ENCODE measurements at regions not wholly inside any gene's neighbourhood (a gene's known extent, or its start where the extent isn't known, plus 50 kb on each side); places are given as distances from the start of the nearest gene placed in this dataset.
A peak's percentile ranks its signal among the peaks of the same experiment; 100 is the strongest.

DNA sequence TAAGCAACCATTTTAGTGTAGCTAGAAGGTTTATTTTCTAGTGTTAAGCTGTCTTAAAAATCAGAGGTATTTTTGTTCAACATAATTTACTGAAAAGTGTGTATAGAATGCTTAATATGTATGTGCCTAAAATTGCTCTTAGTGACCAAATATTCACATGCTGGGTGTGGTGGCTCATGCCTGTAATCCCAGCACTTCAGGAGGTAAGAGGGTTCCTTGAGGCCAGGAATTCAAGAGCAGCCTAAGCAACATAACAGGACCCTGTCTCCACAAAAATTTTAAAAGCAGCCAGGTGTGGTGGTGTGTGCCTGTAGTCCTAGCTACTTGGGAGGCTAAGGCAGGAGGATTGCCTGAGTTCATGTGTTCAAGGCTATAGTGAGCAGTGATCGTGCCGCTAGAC lies 120.9 kb upstream of the FRY start:
- Mint-ChIP-seq H3K4me3 (no peak overlapping the region), H3K27ac (no peak overlapping the region), H3K4me1 (no peaks in the 10 kb centered on the region), H3K36me3 (no peaks in the 10 kb centered on the region), H3K9me3 (no peaks in the 10 kb centered on the region)
- ATAC-seq (no peak), DNase-seq (ENCODE audit: low spot score in 2 of 2) (no peak)

DNA sequence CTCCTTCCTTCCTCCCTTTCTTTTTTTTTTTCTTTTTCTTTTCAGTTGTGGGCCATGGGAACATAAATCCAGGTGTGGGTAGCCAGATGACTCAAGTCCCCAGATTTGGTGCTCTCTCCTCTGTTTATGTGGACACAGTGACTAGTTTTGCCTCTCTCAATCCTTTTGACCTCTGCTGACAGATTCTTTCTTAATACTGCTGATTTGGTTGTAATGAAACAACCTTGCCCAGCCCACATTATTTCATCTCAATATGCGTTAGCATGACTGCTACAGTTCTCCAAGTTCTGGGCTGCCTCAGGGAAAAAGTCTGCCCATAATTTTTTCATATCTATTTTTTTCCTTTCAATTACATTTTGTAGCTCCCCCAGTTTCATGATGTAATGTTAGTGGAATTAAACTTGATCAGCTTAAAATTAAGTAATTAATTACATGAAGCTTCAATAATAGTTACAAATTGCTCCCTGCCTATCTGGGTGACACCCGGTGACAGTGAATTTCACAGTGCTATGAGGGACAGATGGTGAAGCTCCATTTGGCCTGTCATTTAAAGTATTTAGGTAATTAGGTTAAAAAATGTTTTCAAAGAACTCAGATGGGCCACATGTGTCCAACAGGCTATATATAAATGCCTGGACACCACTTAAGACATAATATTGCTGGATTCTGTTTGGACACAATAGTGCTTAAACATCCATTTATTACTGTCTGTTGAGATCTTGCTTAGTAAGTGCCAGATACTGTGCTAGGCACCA lies 118.8 kb upstream of the FRY start:
- DNase-seq (ENCODE audit: low spot score in 2 of 2) (no peak), ATAC-seq (no peak)
- no peaks in the 10 kb centered on the region for H3K36me3 Mint-ChIP-seq
- peak overlapping the region; percentile 27 for H3K27ac Mint-ChIP-seq
- H3K4me3 Mint-ChIP-seq: no peak overlapping the region
- no peaks in the 10 kb centered on the region for H3K4me1 Mint-ChIP-seq
- no peaks in the 10 kb centered on the region for H3K9me3 Mint-ChIP-seq

DNA sequence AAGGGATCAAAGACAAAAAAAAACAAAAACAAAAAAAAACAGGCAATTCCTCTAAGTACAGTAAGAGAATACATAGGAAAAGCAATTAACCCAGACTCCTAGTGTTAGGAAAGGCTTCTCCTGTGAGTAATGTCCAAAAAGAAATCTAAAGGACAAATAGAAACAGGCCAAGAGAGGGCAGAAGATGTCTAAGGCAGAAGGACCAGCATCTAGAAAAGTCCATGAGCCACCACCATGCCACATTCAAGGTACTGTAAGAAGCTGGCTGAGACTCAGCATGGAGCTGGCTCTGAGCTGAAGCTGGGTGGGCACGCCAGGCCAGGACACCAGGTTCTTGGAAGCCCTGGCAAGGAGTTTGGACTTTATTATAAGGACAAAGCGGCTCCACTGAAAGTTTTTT lies 118.1 kb upstream of the FRY start:
- Mint-ChIP-seq H3K27ac (no peak overlapping the region), H3K9me3 (no peaks in the 10 kb centered on the region), H3K36me3 (no peaks in the 10 kb centered on the region), H3K4me3 (no peak overlapping the region), H3K4me1 (no peaks in the 10 kb centered on the region)
- ATAC-seq (peak; percentile 56), DNase-seq (ENCODE audit: low spot score in 2 of 2) (no peak)

DNA sequence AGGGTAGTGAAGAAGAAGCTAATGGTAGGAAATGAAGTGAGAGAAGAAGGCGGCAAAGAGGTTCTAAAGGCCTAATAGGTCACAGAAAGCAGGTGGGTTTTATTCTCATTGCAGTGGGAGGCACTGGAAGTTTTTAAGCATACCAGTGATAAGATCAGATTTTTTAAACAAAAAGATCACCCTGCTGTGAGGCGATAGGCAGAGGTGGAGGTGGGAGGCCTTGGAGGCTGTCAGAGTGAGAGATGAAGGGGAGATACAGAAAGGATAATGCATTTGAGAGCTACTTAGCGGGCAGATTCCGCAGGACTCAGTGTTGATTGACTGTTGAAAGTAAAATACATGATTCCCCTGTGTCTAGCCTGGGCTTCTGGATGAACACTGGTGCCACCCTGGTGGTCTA lies 116.7 kb upstream of the FRY start:
- ATAC-seq: no peak
- H3K36me3 Mint-ChIP-seq: no peaks in the 10 kb centered on the region
- no peak overlapping the region for H3K27ac Mint-ChIP-seq

DNA sequence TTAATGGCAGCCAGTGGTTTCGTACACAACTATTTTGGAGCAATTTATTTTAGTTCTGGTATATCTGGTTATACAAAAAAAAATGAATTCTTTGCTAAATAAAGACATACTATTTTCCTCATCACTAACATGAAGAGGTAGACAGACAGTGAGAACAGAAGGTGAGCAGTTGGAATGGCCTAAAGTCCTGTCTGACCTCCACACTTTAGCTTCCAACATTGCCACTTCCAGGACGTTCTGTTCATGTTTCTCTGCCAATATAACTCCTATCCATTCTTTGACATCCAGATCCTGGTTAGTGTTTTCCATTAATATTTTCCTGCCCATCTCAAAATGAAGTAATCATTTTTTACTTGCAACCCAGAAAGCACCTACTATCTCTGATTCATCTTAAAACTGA lies 112.9 kb upstream of the FRY start:
- H3K4me1 Mint-ChIP-seq: peaks cover 22% of the 10 kb centered on the region

More for the DNA sequence above, 116.7 kb upstream of the FRY start:
- Mint-ChIP-seq H3K9me3 (no peaks in the 10 kb centered on the region), H3K4me3 (no peak overlapping the region), H3K4me1 (peaks cover 9% of the 10 kb centered on the region)
- DNase-seq (ENCODE audit: low spot score in 2 of 2): no peak

DNA sequence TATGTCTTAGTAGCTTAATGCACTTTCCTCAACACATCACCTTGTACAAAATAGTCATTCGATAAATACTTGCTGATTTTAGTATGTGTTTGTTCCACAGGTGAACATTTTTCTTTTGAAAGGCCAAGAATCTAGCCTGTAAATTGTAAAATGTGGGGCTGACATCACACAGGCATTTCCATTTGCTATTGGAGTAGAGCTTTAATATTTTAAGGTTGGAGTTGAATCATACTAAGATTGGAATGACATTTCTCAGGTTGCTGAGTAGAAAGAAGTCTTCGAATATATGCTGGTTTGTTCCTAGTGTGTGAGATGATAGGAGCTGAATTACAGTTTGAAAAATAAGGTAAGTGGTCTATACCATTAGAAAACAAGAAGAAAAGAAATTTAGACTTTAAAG lies 112.3 kb upstream of the FRY start:
- Mint-ChIP-seq H3K4me3 (no peak overlapping the region), H3K27ac (no peak overlapping the region), H3K9me3 (no peaks in the 10 kb centered on the region), H3K4me1 (peaks cover 22% of the 10 kb centered on the region), H3K36me3 (no peaks in the 10 kb centered on the region)
- no peak for DNase-seq (ENCODE audit: low spot score in 2 of 2)
- no peak for ATAC-seq

More for the DNA sequence above, 112.9 kb upstream of the FRY start:
- ATAC-seq (no peak), DNase-seq (ENCODE audit: low spot score in 2 of 2) (no peak)
- H3K27ac Mint-ChIP-seq: no peak overlapping the region
- no peaks in the 10 kb centered on the region for H3K9me3 Mint-ChIP-seq
- no peaks in the 10 kb centered on the region for H3K36me3 Mint-ChIP-seq
- no peak overlapping the region for H3K4me3 Mint-ChIP-seq

DNA sequence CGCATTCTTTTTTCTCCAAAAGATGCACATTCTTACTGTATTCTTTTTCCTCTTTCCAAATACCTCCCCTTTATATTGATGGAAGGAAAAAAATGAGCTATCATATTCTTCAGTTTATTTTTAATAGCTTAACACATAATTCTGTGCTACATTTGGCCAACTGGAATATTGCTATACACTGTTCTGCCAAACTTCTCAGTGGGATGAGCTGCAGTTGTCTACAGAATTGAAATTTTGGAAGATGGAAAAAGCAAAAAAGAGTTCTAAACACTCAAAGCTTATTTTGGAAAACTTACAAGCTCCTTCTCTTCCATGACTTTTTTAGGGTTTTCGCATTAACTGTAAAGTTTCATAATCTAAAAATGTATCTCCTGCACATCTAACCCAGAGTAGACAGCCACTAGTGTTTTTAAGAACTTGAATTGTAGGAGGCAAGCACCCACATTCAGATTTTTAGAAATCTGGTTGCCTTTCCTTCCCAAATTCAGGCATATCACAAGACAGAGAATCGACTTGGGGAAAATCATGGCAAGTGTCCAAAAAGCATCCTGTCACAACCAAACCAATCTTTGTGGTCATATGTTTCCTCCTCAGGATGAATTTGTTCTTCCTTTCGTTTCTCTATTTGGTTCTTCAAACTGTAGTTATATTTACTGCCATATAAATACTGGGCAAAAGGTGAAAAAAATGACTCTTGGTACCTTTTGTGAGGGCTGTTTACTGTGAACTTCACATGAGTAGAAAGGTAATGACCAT lies 111.4 kb upstream of the FRY start:
- Mint-ChIP-seq H3K27ac (no peak overlapping the region), H3K36me3 (no peaks in the 10 kb centered on the region), H3K4me1 (peaks cover 22% of the 10 kb centered on the region), H3K9me3 (no peaks in the 10 kb centered on the region), H3K4me3 (no peak overlapping the region)
- DNase-seq (ENCODE audit: low spot score in 2 of 2) (no peak), ATAC-seq (no peak)

DNA sequence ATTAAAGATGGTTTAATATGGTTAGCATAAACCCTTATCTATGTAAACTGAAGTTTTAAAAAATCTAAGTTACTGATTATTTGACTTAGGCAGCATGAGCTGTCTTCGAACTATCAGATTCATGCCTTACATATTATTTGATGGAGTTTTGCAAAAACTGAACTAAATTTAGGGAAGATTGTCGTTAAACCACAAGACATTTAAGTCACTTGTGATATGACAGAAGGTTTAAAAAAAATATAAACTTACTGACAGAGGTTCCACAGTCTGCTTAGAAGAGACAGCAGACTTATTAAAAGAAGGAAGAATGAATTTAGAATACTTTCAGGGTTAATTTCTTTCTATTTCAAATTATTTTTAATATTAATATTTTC lies 110.9 kb upstream of the FRY start:
- Mint-ChIP-seq H3K4me1 (peaks cover 22% of the 10 kb centered on the region), H3K4me3 (no peak overlapping the region), H3K27ac (no peak overlapping the region), H3K36me3 (no peaks in the 10 kb centered on the region), H3K9me3 (no peaks in the 10 kb centered on the region)
- ATAC-seq: no peak
- no peak for DNase-seq (ENCODE audit: low spot score in 2 of 2)

DNA sequence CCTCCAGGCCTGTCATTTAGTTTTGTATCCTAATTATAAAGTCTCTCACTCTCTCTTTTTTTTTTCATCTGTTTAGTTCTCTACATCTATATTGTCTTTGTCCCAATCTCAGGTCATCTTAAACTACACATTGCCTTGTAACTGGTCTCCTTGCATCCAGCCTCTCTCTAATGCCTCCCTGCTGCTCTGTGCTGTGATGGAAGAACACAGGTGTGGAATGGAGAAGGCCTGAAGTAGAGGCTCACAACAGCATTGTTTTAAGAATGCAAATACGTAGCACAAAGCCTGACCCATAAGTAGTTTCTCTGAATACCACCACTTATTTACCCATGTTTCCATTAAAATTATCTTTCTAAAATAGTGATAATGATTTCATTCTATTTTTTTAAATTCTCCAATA lies 108.8 kb upstream of the FRY start:
- H3K36me3 Mint-ChIP-seq: no peaks in the 10 kb centered on the region
- peaks cover 29% of the 10 kb centered on the region for H3K4me1 Mint-ChIP-seq
- ATAC-seq: no peak
- H3K9me3 Mint-ChIP-seq: no peaks in the 10 kb centered on the region
- DNase-seq (ENCODE audit: low spot score in 2 of 2): no peak
- no peak overlapping the region for H3K4me3 Mint-ChIP-seq
- H3K27ac Mint-ChIP-seq: no peak overlapping the region

DNA sequence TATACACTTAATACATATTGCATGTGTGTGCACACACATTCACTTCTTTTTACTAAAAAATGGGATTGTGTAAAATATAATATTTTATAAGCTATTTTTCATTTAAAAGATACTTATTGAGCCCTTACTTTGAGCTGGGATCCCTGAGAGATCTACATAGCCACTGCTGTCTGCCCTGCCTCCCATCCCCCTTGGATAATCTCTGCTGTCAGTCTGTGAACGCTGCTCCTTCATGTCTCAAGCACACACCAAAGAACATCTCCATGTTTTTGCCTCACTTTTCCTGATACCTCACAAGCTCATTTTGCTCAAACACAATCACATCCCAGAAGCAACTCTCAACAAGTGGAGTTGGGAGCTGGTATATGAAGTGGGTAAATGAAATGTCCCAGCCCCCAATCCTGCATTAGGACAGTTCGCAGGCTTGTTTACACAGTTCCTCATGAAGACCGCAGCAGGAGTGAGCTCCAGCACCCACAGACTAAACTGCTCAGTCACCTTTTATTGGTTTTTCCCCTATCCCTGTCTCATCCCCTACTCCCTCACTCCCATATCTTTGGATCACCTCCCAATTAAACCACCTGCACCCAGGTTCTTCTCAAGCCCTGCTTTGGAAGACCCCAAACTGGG lies 108.3 kb upstream of the FRY start:
- no peak for DNase-seq (ENCODE audit: low spot score in 2 of 2)
- no peak for ATAC-seq
- Mint-ChIP-seq H3K4me3 (no peak overlapping the region), H3K36me3 (no peaks in the 10 kb centered on the region), H3K27ac (no peak overlapping the region), H3K4me1 (peaks cover 31% of the 10 kb centered on the region), H3K9me3 (no peaks in the 10 kb centered on the region)

DNA sequence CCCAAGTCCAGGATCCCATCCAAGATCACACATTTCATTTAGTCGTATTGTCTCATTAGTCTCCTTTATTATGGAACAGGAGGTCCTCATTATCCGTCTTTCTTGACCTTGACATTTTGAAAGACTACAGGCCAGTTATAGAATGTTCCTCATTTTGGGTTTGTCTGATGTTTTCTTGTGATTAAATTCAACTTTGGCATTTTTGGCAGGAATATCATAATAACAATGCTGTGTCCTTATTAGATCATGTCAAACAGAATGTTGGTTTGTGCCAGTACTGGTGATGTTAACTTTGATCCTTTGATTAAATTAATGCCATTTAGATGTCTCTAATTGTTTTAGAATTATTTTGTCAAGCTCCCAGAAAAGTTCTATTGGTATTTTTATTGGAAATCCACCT lies 106.5 kb upstream of the FRY start:
- ATAC-seq: no peak
- Mint-ChIP-seq H3K27ac (no peak overlapping the region), H3K4me3 (no peak overlapping the region), H3K4me1 (peaks cover 22% of the 10 kb centered on the region), H3K36me3 (no peaks in the 10 kb centered on the region), H3K9me3 (no peaks in the 10 kb centered on the region)
- no peak for DNase-seq (ENCODE audit: low spot score in 2 of 2)

DNA sequence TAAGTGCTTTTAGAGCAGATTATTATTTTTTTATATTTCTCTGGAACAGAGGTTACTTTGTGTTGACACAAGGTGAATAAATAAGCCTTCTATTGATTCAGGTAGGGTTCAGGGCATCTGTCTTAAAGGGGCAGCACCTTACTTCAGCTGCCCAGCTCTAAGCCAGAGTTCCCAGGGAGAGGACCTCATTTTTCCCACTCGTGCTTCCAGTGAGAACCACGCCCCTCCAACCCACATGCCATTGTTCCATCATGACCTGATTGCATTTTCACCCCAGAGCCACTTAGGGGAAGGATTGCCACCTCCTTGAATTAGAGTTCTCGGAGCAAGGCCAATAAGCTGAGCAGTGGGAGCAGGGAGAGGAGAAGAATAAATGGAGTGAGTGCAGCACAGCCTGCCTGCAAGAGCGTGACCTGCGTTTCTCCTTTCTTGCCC lies 104.3 kb upstream of the FRY start:
- DNase-seq (ENCODE audit: low spot score in 2 of 2): no peak
- H3K27ac Mint-ChIP-seq: peak overlapping the region; percentile 35
- ATAC-seq: no peak
- peaks cover 14% of the 10 kb centered on the region for H3K4me1 Mint-ChIP-seq
- H3K9me3 Mint-ChIP-seq: no peaks in the 10 kb centered on the region
- no peaks in the 10 kb centered on the region for H3K36me3 Mint-ChIP-seq
- no peak overlapping the region for H3K4me3 Mint-ChIP-seq

DNA sequence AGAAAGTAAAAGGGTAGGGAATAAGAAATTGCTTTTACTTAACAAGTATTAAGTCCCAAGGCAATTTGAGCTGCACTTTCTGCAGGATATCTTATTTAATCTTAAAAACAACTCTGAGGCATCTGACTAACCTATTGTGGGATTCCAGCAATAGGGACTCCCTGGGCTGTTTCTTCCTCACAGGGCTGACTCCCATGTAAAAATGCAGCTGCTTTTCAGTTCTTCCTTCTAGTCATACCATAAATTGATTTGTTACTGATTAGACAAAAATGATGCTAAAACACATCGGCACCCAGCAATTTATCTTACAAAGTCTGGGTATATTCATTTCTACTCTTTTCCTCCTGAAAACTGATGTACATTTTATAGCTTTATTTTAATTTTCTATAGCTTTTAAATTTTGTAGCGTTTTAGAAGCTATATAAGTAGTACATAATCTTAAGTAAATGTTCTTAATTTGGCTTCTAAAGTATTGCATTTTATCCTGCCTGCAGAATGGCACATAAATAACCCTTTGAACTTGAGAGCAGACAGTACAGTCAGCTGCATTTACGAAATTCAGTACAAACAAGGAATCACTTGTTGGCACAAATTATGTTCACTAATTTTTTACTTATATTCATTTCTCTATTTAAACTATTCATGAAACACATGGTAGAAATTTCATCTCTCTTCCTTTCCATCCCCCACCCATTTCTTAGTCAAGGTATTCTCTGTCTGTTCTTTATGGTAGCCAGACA lies 102.4 kb upstream of the FRY start:
- Mint-ChIP-seq H3K4me3 (no peak overlapping the region), H3K9me3 (no peaks in the 10 kb centered on the region), H3K27ac (no peak overlapping the region), H3K36me3 (no peaks in the 10 kb centered on the region), H3K4me1 (peaks cover 14% of the 10 kb centered on the region)
- DNase-seq (ENCODE audit: low spot score in 2 of 2): no peak
- no peak for ATAC-seq

DNA sequence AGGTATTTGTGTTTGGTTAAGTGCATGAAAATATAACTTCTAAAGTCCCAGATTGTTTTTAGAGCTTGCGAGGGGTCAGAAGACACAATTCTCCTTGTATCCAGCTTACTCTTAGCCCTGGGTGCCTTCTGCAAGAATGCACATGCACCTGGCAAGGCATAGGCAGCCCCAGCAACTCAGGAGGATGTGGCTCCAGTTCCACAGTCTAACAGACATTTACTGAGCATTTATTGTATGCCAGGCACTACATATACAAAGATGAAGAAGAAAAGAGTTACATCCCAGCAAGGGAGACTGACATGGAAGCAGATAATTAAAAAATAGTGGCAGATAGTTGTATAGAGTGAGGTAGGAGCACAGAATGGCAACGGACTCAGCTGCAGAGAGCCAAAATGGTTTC lies 101.1 kb upstream of the FRY start:
- ATAC-seq: peak; percentile 3
- Mint-ChIP-seq H3K4me3 (no peak overlapping the region), H3K36me3 (no peaks in the 10 kb centered on the region), H3K4me1 (peaks cover 14% of the 10 kb centered on the region), H3K27ac (no peak overlapping the region), H3K9me3 (no peaks in the 10 kb centered on the region)
- DNase-seq (ENCODE audit: low spot score in 2 of 2): no peak

DNA sequence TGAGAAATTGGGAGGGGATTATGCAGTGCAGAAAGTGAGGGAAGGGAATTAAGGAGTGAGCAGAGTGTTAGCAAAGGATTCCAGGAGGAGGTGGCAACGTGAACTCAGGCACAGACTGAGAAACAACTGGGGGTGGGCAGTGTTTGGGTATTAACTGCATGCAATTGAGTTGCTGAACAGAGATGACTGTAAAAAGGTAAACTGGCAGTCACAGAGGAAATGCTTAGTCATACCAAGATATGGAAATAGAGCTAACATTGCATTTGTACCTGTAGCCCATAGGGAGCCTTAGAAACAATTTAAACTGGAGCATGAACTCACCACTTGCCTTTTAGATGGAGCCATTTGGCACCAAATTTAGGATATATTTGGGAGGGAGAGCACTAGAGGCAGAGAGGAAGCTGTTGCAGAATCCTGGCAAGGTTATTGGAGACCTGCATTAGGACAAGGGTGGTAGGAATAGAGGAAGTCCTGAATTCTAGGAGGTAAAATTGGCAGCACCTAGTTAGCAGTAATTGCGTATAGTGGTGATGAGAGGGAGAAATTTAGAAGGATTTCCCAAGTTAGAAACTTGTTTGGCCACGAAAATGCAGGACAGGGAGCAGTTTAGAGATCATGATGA lies 100.6 kb upstream of the FRY start:
- Mint-ChIP-seq H3K36me3 (no peaks in the 10 kb centered on the region), H3K4me3 (no peak overlapping the region), H3K9me3 (no peaks in the 10 kb centered on the region), H3K27ac (no peak overlapping the region), H3K4me1 (peaks cover 14% of the 10 kb centered on the region)
- no peak for DNase-seq (ENCODE audit: low spot score in 2 of 2)
- peak; percentile 93 for ATAC-seq

Measured in stimulated activated effector memory CD8-positive, alpha-beta T cell treated with anti-CD3 and anti-CD28 coated beads, Interleukin-12 subunit alpha, Interleukin-12 subunit beta, amount 100 ng/mL, for 72 hours (primary cell).